ENCODE measurements at regions not wholly inside any gene's neighbourhood (a gene's known extent, or its start where the extent isn't known, plus 50 kb on each side); places are given as distances from the start of the nearest gene placed in this dataset.

DNA sequence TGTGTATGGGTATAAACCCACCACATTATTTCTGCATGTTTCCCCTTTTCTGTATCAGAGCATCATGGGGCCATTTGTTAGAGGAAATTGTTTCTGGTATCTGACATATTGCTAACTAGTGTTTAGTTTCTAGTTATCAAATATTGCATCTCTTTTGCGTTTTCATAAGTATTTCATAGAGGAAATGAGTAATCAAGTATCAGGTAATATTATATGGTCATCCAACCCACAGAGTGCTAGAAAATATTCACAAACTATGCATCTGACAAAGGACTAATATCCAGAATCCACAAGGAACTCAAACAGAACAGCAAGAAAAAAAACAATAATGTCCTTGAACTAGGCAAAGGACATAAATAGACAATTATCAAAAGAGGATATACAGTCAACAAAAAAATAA lies 258.9 kb upstream of the LRIG3 start:
- Histone ChIP-seq H3K4me1 (no peaks in the 10 kb centered on the region), H3K4me3 (ENCODE audit: low read depth, low read length) (no peak overlapping the region), H3K27me3 (replicated peaks; ENCODE audit: control insufficient read depth, insufficient read depth, low read length) (no peaks in the 10 kb centered on the region), H3K9me3 (no peaks in the 10 kb centered on the region), H3K36me3 (ENCODE audit: control insufficient read depth, insufficient read depth, low read length) (no peaks in the 10 kb centered on the region)
- no peak for DNase-seq
- BruUV-seq (replicated peaks), result no TSS peak
- ChIA-PET POLR2A (no interaction called here), CTCF (no interaction called here)
- TF ChIP-seq, protein P1, sequence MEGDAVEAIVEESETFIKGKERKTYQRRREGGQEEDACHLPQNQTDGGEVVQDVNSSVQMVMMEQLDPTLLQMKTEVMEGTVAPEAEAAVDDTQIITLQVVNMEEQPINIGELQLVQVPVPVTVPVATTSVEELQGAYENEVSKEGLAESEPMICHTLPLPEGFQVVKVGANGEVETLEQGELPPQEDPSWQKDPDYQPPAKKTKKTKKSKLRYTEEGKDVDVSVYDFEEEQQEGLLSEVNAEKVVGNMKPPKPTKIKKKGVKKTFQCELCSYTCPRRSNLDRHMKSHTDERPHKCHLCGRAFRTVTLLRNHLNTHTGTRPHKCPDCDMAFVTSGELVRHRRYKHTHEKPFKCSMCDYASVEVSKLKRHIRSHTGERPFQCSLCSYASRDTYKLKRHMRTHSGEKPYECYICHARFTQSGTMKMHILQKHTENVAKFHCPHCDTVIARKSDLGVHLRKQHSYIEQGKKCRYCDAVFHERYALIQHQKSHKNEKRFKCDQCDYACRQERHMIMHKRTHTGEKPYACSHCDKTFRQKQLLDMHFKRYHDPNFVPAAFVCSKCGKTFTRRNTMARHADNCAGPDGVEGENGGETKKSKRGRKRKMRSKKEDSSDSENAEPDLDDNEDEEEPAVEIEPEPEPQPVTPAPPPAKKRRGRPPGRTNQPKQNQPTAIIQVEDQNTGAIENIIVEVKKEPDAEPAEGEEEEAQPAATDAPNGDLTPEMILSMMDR (IDR thresholded peaks at IDR 0.05; ENCODE audit: insufficient read depth in 1 of 2, low read depth in 1 of 2, low read length in 1 of 2, severe bottlenecking in 1 of 2, unreplicated experiment in 1 of 2), result no peak
- Mint-ChIP-seq H3K36me3 (ENCODE audit: insufficient read depth, unreplicated experiment) (no peaks in the 10 kb centered on the region), H3K27me3 (ENCODE audit: insufficient read depth, unreplicated experiment) (no peaks in the 10 kb centered on the region), H3K4me1 (ENCODE audit: low read depth, unreplicated experiment) (no peaks in the 10 kb centered on the region), H3K4me3 (ENCODE audit: unreplicated experiment) (no peak overlapping the region), H3K27ac (ENCODE audit: unreplicated experiment) (no peak overlapping the region), H3K9me3 (ENCODE audit: unreplicated experiment) (no peaks in the 10 kb centered on the region)
- intact Hi-C loops (cut with micrococcal nuclease; ENCODE audit: unreplicated experiment), result no loop called here

DNA sequence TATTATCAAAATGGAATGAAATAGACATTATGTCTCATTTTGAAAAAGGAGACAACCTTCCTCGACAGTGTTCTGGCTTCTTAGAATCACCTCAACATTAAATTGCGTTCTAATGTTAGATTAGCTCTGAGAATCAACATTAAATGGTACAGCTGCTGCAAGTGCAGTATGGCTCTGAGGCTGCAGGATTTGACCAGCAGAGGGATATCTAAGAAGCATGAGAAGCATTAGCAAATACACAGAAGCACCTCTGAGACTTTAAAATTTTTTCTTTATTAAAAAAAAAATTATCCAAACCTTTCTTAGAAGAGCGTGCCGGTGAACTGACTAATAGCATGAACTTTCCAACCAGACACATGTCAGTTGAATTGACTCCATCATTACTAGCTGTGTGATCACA lies 253.4 kb upstream of the LRIG3 start:
- TF ChIP-seq, protein P1 (IDR thresholded peaks at IDR 0.05; ENCODE audit: insufficient read depth in 1 of 2, low read depth in 1 of 2, low read length in 1 of 2, severe bottlenecking in 1 of 2, unreplicated experiment in 1 of 2), result peak in 1 of 2 experiments; percentile 15
- H3K27ac Mint-ChIP-seq (ENCODE audit: unreplicated experiment), result no peak overlapping the region

DNA sequence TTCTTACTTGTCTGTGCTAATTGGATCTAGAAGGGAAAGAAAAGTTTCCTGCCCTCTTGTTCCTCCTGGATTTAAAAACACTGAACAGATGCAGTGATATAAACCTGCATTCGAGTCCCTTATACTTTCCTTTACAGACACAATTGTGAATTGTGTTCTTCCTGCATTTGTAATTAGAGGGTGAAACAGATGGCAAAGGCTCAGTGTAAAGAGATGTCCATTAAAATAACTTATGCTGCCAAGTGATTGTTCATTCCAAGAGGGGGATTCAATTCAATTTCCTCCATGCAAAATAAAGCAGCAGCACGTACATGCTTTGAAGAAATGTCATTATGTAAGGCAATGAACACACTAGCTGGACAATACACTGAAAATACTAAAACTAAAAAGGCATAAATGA lies 248.3 kb upstream of the LRIG3 start:
- no peak overlapping the region for H3K4me3 ChIP-seq (ENCODE audit: low read depth, low read length)
- TF ChIP-seq, protein P1 (IDR thresholded peaks at IDR 0.05; ENCODE audit: insufficient read depth in 1 of 2, low read depth in 1 of 2, low read length in 1 of 2, severe bottlenecking in 1 of 2, unreplicated experiment in 1 of 2), result no peak
- no peaks in the 10 kb centered on the region for H3K36me3 ChIP-seq (ENCODE audit: control insufficient read depth, insufficient read depth, low read length)
- intact Hi-C loops (cut with micrococcal nuclease; ENCODE audit: unreplicated experiment), result loop anchor here (5.0 kb wide), 2 partner anchors 626 to 821 kb away; no protein-coding TSS in a partner anchor
- peaks cover 19% of the 10 kb centered on the region for H3K4me1 ChIP-seq
- peaks cover 14% of the 10 kb centered on the region for H3K4me1 Mint-ChIP-seq (ENCODE audit: low read depth, unreplicated experiment)
- H3K36me3 Mint-ChIP-seq (ENCODE audit: insufficient read depth, unreplicated experiment), result no peaks in the 10 kb centered on the region
- BruUV-seq (replicated peaks), result no TSS peak
- H3K27me3 Mint-ChIP-seq (ENCODE audit: insufficient read depth, unreplicated experiment), result no peaks in the 10 kb centered on the region
- DNase-seq, result no peak
- no peaks in the 10 kb centered on the region for H3K27me3 ChIP-seq (replicated peaks; ENCODE audit: control insufficient read depth, insufficient read depth, low read length)
- H3K27ac Mint-ChIP-seq (ENCODE audit: unreplicated experiment), result no peak overlapping the region
- CTCF ChIA-PET, result no interaction called here
- H3K4me3 Mint-ChIP-seq (ENCODE audit: unreplicated experiment), result no peak overlapping the region
- POLR2A ChIA-PET, result no interaction called here
- no peaks in the 10 kb centered on the region for H3K9me3 ChIP-seq
- H3K9me3 Mint-ChIP-seq (ENCODE audit: unreplicated experiment), result no peaks in the 10 kb centered on the region

More for the DNA sequence above, 253.4 kb upstream of the LRIG3 start:
- H3K4me1 Mint-ChIP-seq (ENCODE audit: low read depth, unreplicated experiment), result no peaks in the 10 kb centered on the region
- POLR2A ChIA-PET, result no interaction called here
- no peaks in the 10 kb centered on the region for H3K9me3 Mint-ChIP-seq (ENCODE audit: unreplicated experiment)
- Histone ChIP-seq H3K27me3 (replicated peaks; ENCODE audit: control insufficient read depth, insufficient read depth, low read length) (no peaks in the 10 kb centered on the region), H3K4me1 (no peaks in the 10 kb centered on the region), H3K36me3 (ENCODE audit: control insufficient read depth, insufficient read depth, low read length) (no peaks in the 10 kb centered on the region), H3K9me3 (no peaks in the 10 kb centered on the region), H3K4me3 (ENCODE audit: low read depth, low read length) (no peak overlapping the region)
- intact Hi-C loops (cut with micrococcal nuclease; ENCODE audit: unreplicated experiment), result loop anchor here (1.0 kb wide), 1 partner anchor 200 kb away; no protein-coding TSS in a partner anchor
- DNase-seq, result no peak
- H3K27me3 Mint-ChIP-seq (ENCODE audit: insufficient read depth, unreplicated experiment), result no peaks in the 10 kb centered on the region
- BruUV-seq (replicated peaks), result no TSS peak
- no peaks in the 10 kb centered on the region for H3K36me3 Mint-ChIP-seq (ENCODE audit: insufficient read depth, unreplicated experiment)
- CTCF ChIA-PET, result no interaction called here
- H3K4me3 Mint-ChIP-seq (ENCODE audit: unreplicated experiment), result no peak overlapping the region

Measured in Caco-2 (cell line).